GM21786 (cell line): ENCODE measurements at regions not wholly inside any gene's neighbourhood (a gene's known extent, or its start where the extent isn't known, plus 50 kb on each side); places are given as distances from the start of the nearest gene placed in this dataset.

ENCODE experiments used
- ATAC-seq: cut with Tn5 transposase; IDR thresholded peaks from one replicate; pipeline ENCODE4 v1.9.1; 2021; ENCODE audit not compliant: unreplicated experiment

- ATAC-seq: no peak
Measured at GRCh38 chr4:171202908-171203307, 610.3 kb upstream of the GALNTL6 start.

- ATAC-seq: no peak
Measured at GRCh38 chr4:171186700-171187099, 626.5 kb upstream of the GALNTL6 start.

GRCh38 chr4:171181090-171181489 is 632.1 kb upstream of the GALNTL6 start:
- ATAC-seq: no peak

GRCh38 chr4:171170671-171171070 is 642.5 kb upstream of the GALNTL6 start:
- no peak for ATAC-seq

DNA sequence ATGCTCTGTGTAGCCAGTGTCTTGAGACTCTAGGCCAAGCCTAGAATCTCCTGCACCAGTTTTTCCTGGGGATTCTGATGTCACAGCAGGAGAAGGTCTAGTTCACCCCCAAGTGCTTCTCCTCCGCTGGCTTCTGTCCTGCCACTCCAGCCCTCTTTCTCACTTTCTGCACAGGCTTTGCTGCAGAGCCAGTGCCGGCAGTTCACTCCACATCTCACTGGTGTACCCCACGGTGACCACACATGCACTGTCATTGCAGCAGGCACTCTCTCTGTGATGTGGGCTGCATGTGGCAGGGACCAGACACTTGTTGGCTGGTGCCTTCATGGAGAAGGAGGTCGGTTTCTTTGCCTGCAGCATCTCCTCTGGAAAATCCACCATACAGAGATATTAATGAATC is 643.8 kb upstream of the GALNTL6 start:
- ATAC-seq: no peak

GRCh38 chr4:171162478-171162877 is 650.7 kb upstream of the GALNTL6 start:
- no peak for ATAC-seq

GRCh38 chr4:171157462-171158082 is 655.6 kb upstream of the GALNTL6 start:
- no peak for ATAC-seq

DNA sequence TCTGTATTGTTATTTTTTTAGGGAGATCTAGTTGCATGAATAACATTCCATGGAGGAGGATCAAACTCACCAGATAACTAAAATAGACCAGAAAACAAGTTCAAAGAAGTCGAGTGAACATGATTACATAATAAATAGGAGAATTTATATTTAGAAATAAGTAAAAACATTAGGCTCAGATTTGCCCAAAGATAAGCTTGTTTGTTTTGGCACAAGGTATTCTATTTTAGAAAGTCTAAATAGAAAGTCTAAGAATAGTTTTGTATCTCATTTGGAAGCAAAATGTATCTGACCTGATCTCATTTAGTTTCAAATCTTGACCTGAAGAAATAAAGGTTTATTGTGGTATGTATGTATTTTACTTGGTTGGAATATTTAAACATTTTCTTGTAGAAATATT is 670.6 kb upstream of the GALNTL6 start:
- no peak for ATAC-seq

- no peak for ATAC-seq
Measured at GRCh38 chr4:171142045-171142444, 671.2 kb upstream of the GALNTL6 start.

GRCh38 chr4:171130256-171130801 is 682.9 kb upstream of the GALNTL6 start:
- ATAC-seq: peak; percentile 68

- ATAC-seq: no peak
Measured at GRCh38 chr4:171118091-171118490, 695.1 kb upstream of the GALNTL6 start.

GRCh38 chr4:171117457-171117856 is 695.7 kb upstream of the GALNTL6 start:
- ATAC-seq: no peak

DNA sequence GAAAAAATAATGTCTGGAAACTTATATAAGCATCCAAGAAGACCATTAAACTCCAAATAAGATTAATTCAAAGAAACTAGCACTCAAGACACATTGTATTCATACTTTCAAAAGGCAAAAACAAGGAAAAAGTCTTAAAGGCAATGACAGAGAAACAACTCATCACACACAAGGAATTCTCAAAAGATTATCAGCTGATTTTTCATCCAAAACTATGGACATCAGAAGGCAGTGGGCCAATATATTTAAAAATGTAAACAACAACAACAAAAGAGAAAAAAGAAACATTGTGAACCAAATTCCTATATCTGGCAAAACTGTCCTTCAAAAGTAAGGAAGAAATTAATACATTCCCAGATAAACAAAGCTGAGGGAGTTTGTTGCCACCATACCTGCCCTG is 711.4 kb upstream of the GALNTL6 start:
- no peak for ATAC-seq

DNA sequence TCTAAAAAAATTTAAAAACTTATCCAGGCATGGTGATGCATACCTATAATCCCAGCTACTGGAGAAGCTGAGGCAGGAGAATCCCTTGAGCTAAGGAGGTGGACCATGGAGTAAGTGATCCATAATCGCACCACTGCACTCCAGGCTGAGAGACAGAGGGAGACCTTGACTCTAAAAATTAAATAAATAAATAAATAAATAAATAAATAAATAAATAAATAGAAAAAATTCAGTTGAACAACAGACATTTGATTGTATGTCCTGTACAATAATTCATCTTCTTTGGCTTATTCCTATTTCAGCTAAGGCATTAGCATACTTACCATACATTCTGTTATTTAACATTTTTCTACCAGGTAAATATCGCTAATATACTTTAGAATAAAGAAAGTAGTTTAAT is 726.1 kb upstream of the GALNTL6 start:
- ATAC-seq: no peak

DNA sequence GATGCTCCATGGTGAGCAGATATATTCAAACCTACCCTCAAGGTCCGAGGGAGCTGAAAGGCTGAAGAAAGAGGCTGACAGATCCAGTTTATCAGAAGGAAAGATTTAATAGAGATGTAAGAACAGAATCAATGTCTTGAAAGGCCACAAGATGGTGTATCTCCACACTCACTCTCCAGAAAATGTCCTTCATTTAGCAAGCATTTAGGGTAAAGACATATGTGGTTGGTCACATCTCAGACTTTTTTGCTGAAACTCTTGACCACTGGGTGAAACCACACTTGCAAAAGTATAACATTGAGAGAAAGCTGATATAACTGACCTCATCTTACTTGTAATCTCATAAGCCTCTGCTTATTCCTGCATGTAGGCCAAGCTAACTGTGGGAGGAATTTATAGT is 745.8 kb upstream of the GALNTL6 start:
- ATAC-seq: no peak

- ATAC-seq: no peak
Measured at GRCh38 chr4:171049380-171049779, 763.8 kb upstream of the GALNTL6 start.

DNA sequence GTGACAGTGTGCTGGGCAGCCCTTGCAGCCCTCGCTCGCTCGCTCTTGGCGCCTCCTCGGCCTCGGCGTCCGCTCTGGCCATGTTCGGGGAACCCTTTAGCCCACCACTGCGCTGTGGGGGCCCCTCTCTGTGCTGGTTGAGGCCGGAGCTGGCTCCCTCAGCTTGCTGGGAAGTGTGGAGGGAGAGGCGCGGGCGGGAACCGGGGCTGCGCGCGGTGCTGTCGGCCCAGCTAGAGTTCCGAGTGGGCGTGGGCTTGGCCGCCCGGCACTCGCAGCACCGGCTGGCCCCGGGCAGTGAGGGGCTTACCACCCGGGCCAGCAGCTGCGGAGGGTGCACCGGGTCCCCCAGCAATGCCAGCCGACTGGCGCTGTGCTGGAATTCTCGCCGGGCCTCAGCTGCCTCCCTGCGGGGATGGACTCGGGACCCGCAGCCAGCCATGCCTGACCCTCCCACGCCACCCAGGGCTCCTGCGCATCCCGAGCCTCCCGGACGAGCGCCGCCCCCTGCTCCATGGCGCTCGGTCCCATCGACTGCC is 770.1 kb upstream of the GALNTL6 start:
- ATAC-seq: no peak

- no peak for ATAC-seq
Measured at GRCh38 chr4:171035909-171036308, 777.3 kb upstream of the GALNTL6 start.

- ATAC-seq: no peak
Measured at GRCh38 chr4:171031338-171031737, 781.9 kb upstream of the GALNTL6 start.

DNA sequence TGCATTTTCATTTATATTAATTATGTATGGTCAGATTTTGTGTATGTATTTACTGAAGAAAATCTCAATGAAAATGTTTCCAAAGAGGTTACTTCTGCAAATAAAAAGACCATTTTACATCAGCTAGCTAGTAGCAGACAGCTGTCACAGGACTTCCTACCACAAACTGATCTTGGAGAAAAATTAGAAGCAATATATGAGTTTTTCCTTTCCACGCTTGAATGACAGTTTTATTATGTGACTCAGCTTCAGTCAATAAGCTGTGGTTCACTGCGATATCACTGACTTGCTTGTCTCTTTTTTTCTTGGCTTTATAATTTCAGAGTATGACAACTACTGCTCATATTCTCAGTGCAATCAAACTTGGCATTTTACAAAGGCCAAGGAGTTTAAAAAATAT is 787.4 kb upstream of the GALNTL6 start:
- ATAC-seq: no peak

DNA sequence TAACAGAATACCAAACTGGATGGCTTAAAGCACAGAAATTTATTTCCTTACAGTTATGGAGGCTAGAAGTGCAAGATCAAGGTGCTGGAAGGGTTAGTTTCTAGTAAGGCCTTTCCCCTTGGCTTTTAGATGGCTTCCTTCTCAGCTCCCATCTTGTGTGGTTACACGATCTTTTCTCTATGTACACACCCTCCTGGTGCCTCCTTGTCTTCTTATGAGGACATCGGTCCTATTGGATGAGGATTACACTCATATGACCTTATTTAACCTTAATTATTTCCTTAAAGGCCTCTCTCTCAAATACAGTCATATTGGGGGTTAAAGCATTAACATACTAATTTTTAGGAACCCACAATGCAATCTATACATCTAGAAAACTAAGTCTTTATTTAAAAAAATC is 787.9 kb upstream of the GALNTL6 start:
- ATAC-seq: no peak

GRCh38 chr4:171024720-171025303 is 788.4 kb upstream of the GALNTL6 start:
- ATAC-seq: no peak

DNA sequence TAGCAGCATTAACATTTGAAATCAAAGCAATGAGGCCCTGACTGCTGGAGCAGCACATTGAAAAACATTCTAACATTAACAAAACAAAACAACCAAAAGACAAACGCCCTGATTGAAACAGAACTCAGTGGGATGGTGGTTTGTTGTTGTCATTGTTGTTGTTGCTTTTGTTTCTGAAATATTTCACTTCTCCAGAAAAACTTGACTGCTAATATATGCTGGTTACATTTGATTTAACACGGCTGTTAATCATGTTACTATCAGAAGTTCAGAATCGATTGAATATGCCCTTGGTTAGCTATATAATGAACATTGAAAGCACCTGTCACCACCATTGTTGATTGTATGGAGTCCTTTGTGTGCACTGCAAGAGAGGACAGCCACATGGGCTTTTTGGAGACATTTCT is 790.4 kb upstream of the GALNTL6 start:
- ATAC-seq: no peak
